Endothelial cell of umbilical vein (primary cell): ENCODE measurements at regions not wholly inside any gene's neighbourhood (a gene's known extent, or its start where the extent isn't known, plus 50 kb on each side); places are given as distances from the start of the nearest gene placed in this dataset.

Source experiments
- BruUV-seq: library from RNA; stranded (reverse); fragments of 400-500 nt; replicated peaks from 2 replicates; lab custom pipeline; 2021; lab: Mats Ljungman, UMichigan
- CTCF ChIA-PET: fragments of 300-600, 350-600 bp; sonication (Branson Sonifier 250); formaldehyde crosslinking; loops from one replicate; lab custom pipeline; 2021; ENCODE audit warnings: antibody characterized with exemption, inconsistent platforms; lab: Charles Lee
- POLR2A ChIA-PET: fragments of 300-600, 350-600 bp; sonication (Branson Sonifier 250); formaldehyde crosslinking; loops from one replicate; lab custom pipeline; 2021; ENCODE audit warnings: antibody characterized with exemption, inconsistent platforms; lab: Charles Lee
- DNase-seq: peaks from one replicate; pipeline ENCODE4 v3.0.0-alpha.2; 2011; ENCODE audit warnings: low read depth, low spot score
- FAIRE-seq: peaks from 2 replicates; lab custom pipeline; 2011; peaks lifted over from hg19 to GRCh38; lab: Jason Lieb, UNC
- H2AFZ ChIP-seq: 2 replicates; pipeline ENCODE4 v1.6.0; 2012; ENCODE audit warnings: low read depth, low read length, control low read depth, inconsistent platforms
- H3K27ac ChIP-seq: 2 replicates; pipeline ENCODE4 v1.5.1; 2011; ENCODE audit warnings: low read depth, mild to moderate bottlenecking, control low read depth, low read length, moderate library complexity; ENCODE audit not compliant: insufficient read depth
- H3K27me3 ChIP-seq, 2 experiments: 2 replicates each; pipeline versions ENCODE4 v1.6.0 to v1.6.1; 2011; ENCODE audit warnings: low read length in 2 of 2, mixed read lengths in 1 of 2; ENCODE audit not compliant: control insufficient read depth in 2 of 2, insufficient read depth in 2 of 2
- H3K36me3 ChIP-seq, 2 experiments: 2 replicates in 1 of 2; 3 replicates in 1 of 2; pipeline ENCODE4 v1.5.1; 2011; ENCODE audit warnings: low read length in 2 of 2, mild to moderate bottlenecking in 1 of 2, moderate library complexity in 1 of 2; ENCODE audit not compliant: control insufficient read depth in 2 of 2, insufficient read depth in 2 of 2; ENCODE audit errors: extremely low read depth in 1 of 2
- H3K4me1 ChIP-seq: 3 replicates; pipeline ENCODE4 v1.5.1; 2011; ENCODE audit warnings: mild to moderate bottlenecking, low read length; ENCODE audit not compliant: control insufficient read depth, insufficient read depth; ENCODE audit errors: extremely low read depth
- H3K4me2 ChIP-seq: 2 replicates; pipeline ENCODE4 v1.6.1; 2011; ENCODE audit warnings: low read length, control low read depth, mixed read lengths; ENCODE audit not compliant: insufficient read depth
- H3K4me3 ChIP-seq, 3 experiments: fragments of 200-600 bp in 1 of 3; sonication (generic), shearing (Covaris generic) in 1 of 3; replicated peaks in 1 of 3; 2 replicates each; pipeline ENCODE4 v1.5.1; 2011 to 2016; ENCODE audit warnings: control low read depth in 3 of 3, low read length in 3 of 3, mild to moderate bottlenecking in 2 of 3, inconsistent platforms in 1 of 3, low read depth in 1 of 3, moderate library complexity in 1 of 3; ENCODE audit not compliant: insufficient read depth in 1 of 3
- H3K79me2 ChIP-seq: 2 replicates; pipeline ENCODE4 v1.6.0; 2012; ENCODE audit warnings: low read length, inconsistent platforms; ENCODE audit not compliant: control insufficient read depth, insufficient read depth
- H3K9ac ChIP-seq: replicated peaks from 2 replicates; pipeline ENCODE3; 2011; ENCODE audit warnings: low read length, control low read depth; ENCODE audit not compliant: insufficient read depth; ENCODE audit errors: extremely low read depth
- H3K9me1 ChIP-seq: replicated peaks from 3 replicates; pipeline ENCODE4 v1.6.0; 2011; ENCODE audit warnings: mild to moderate bottlenecking, low read length; ENCODE audit not compliant: control insufficient read depth, insufficient read depth; ENCODE audit errors: extremely low read depth
- H3K9me3 ChIP-seq: replicated peaks from 2 replicates; pipeline ENCODE4 v1.5.1; 2012; ENCODE audit warnings: low read length, inconsistent platforms; ENCODE audit not compliant: control insufficient read depth, insufficient read depth
- H4K20me1 ChIP-seq: replicated peaks from 2 replicates; pipeline ENCODE3; 2011; ENCODE audit warnings: mild to moderate bottlenecking, low read length; ENCODE audit not compliant: control insufficient read depth, insufficient read depth; ENCODE audit errors: extremely low read depth
- CTCF ChIP-seq, 2 donors: IDR thresholded peaks; 1 replicate in 1 of 2; 2 replicates in 1 of 2; pipeline ENCODE4 v1.5.1; 2011; ENCODE audit warnings: low read length in 2 of 2, mild to moderate bottlenecking in 2 of 2, moderate library complexity in 2 of 2, control low read depth in 1 of 2, inconsistent platforms in 1 of 2, low read depth in 1 of 2; ENCODE audit not compliant: insufficient read depth in 1 of 2; ENCODE audit errors: extremely low read depth in 1 of 2
- EZH2 ChIP-seq: IDR thresholded peaks from 2 replicates; pipeline ENCODE4 v1.6.1; 2012; ENCODE audit warnings: borderline replicate concordance, low read depth, mild to moderate bottlenecking, moderate library complexity, low read length, inconsistent platforms; ENCODE audit not compliant: severe bottlenecking
- FOS ChIP-seq: IDR thresholded peaks from 2 replicates; pipeline ENCODE4 v1.6.1; 2011; ENCODE audit warnings: mild to moderate bottlenecking, low read length, moderate library complexity, borderline replicate concordance; ENCODE audit not compliant: insufficient read depth
- GATA2 ChIP-seq: IDR thresholded peaks from 2 replicates; pipeline ENCODE4 v1.7.0; 2011; ENCODE audit warnings: low read depth, mild to moderate bottlenecking, moderate library complexity, mixed read lengths, low read length; ENCODE audit not compliant: insufficient read length, insufficient read depth
- JUN ChIP-seq: IDR thresholded peaks from 2 replicates; pipeline ENCODE4 v1.6.1; 2011; ENCODE audit warnings: borderline replicate concordance, low read depth; ENCODE audit not compliant: insufficient read length, insufficient read depth
- MYC ChIP-seq: IDR thresholded peaks from one replicate; pipeline ENCODE4 v1.6.1; 2011; ENCODE audit warnings: mild to moderate bottlenecking, low read depth, low read length
- POLR2A ChIP-seq: IDR thresholded peaks from 2 replicates; pipeline ENCODE4 v1.6.1; 2012; ENCODE audit warnings: low read depth, mild to moderate bottlenecking, control low read depth, low read length
- POLR2AphosphoS5 ChIP-seq: IDR thresholded peaks from 2 replicates; pipeline ENCODE4 v1.6.1; 2012; ENCODE audit warnings: low read depth, mild to moderate bottlenecking, control low read depth, low read length, moderate library complexity; ENCODE audit not compliant: insufficient read depth
- dilution Hi-C: fragments of 300-500 bp; cut with MboI; formaldehyde crosslinking; loops from one replicate; pipeline ENCODE4 v1.15.0; 2019; ENCODE audit warnings: low sequenced_read_pairs; ENCODE audit not compliant: extremely low pct_ligation_motif_present
- intact Hi-C: fragments of 100-400 bp; cut with micrococcal nuclease; formaldehyde crosslinking; loops from one replicate; pipeline ENCODE4 v1.10.0; 2022
- TF ChIP-seq, protein P1 (sequence below): IDR thresholded peaks from 2 replicates; pipeline ENCODE4 v1.6.1; 2011; ENCODE audit not compliant: insufficient read depth, insufficient read length

DNA sequence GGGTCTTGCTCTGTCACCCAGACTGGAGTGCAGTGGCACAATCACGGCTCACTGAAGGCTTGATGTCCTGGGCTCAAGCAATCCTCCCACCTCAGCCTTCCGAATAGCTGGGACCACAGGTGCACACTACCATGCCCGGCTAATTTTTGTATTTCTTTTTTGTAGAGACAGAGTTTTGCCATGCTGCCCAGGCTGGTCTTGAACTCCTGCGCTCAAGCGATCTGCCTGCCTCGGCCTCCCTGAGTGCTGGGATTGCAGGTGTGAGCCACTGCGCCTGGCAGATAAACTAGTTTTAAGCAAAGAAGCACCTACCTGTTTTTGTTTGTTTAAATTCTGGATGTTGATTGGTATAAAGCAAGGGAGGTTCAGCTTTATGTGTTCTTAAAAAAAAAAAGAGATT is 170.6 kb upstream of the GOLIM4 start:
- Histone ChIP-seq H4K20me1 (no peaks in the 10 kb centered on the region), H3K4me2 (no peak overlapping the region), H2AFZ (no peak overlapping the region), H3K9me1 (no peaks in the 10 kb centered on the region), H3K27ac (no peak overlapping the region), H3K9me3 (no peaks in the 10 kb centered on the region), H3K4me1 (no peaks in the 10 kb centered on the region), H3K79me2 (no peaks in the 10 kb centered on the region), H3K27me3 (peaks cover 0 to under 1% of the 10 kb centered on the region in 2 experiments), H3K36me3 (no peaks in the 10 kb centered on the region), H3K9ac (no peak overlapping the region), H3K4me3 (no peak overlapping the region)
- BruUV-seq = no TSS peak
- ChIA-PET POLR2A (no interaction called here), CTCF (no interaction called here)
- TF ChIP-seq FOS (no peak), GATA2 (no peak), EZH2 (no peak), CTCF (IDR thresholded peaks at IDR 0.05; ENCODE audit: extremely low read depth in 1 of 2, insufficient read depth in 1 of 2, low read depth in 1 of 2, low read length in 2 of 2) (no peak), POLR2AphosphoS5 (no peak), POLR2A (no peak), JUN (no peak), MYC (no peak)
- TF ChIP-seq, protein P1, sequence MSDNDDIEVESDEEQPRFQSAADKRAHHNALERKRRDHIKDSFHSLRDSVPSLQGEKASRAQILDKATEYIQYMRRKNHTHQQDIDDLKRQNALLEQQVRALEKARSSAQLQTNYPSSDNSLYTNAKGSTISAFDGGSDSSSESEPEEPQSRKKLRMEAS = no peak
- dilution Hi-C loops = no loop called here
- DNase-seq (no peak), FAIRE-seq (no peak)
- intact Hi-C loops = no loop called here
